ENCODE measurements at regions not wholly inside any gene's neighbourhood (a gene's known extent, or its start where the extent isn't known, plus 50 kb on each side); places are given as distances from the start of the nearest gene placed in this dataset.

DNA sequence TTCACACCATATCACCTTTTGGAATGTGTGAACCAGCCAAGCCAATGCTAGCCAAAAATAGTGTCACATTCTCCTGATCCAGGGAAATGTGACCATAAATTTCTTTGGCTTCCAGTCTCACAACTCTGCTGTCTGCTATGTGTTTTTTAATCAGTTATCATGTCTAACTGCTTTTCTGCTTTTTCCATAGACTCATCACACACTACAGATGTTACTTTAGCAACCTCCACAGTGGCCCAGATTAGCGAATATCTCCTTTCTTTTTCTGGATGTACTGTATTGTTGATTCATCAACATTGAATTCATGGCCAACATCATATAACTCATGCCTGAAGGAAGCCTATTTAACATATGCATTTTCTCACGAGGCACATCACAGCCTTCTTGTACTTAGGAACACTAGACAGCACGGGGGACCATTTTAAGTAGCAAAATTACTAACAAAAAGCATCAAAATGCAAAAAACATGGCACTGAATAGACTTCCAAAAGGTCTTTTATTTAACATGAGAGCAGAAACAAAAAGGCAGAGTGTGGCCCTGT is 73.1 kb upstream of the POU2AF2 start:
- Histone ChIP-seq H3K36me3 (ENCODE audit: control insufficient read depth in 2 of 2, insufficient read depth in 2 of 2, low read length in 2 of 2) (no peaks in the 10 kb centered on the region), H3K4me3 (ENCODE audit: low read length in 2 of 2) (no peak overlapping the region), H3K27me3 (ENCODE audit: control insufficient read depth in 1 of 2, insufficient read depth in 2 of 2, low read length in 2 of 2) (no peaks in the 10 kb centered on the region), H3K4me1 (ENCODE audit: control insufficient read depth, insufficient read depth, low read length) (no peaks in the 10 kb centered on the region), H3K27ac (ENCODE audit: low read length) (no peak overlapping the region), H3K9ac (ENCODE audit: low read length in 2 of 2) (no peak overlapping the region), H3K9me3 (ENCODE audit: control insufficient read depth in 2 of 2, low read length in 2 of 2) (no peaks in the 10 kb centered on the region)

DNA sequence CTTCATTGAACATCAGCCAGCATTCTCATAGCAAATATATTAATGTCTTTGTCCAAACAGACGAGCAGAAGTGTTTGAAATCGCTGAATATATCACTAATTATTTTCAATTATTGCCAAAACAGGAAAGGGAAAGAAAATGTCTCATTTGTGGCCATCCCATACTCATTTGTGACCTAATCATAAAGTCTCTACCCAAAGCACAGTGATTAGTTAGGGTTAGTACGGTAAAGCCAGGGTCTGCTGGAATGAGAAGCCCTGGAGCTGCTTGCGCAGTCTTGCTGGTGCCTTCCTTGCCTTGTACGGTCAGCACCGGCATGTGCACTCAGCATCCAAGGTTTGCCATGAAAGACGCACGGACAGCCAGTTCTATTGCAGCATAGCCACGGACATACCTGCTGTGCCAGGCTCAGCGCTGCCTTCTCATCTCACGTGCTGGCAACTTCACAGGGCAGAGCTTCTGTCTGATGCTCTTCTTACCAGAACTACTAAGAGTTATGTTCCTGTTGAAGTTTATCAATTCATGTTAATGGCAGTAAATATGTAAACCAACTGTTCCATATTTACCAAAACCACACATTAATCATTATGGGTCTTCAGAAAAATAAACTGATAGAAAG is 74.7 kb upstream of the POU2AF2 start:
- H3K27ac ChIP-seq (ENCODE audit: low read length) = no peak overlapping the region
- H3K36me3 ChIP-seq (ENCODE audit: control insufficient read depth in 2 of 2, insufficient read depth in 2 of 2, low read length in 2 of 2) = no peaks in the 10 kb centered on the region
- H3K4me1 ChIP-seq (ENCODE audit: control insufficient read depth, insufficient read depth, low read length) = no peaks in the 10 kb centered on the region
- H3K9me3 ChIP-seq (ENCODE audit: control insufficient read depth in 2 of 2, low read length in 2 of 2) = no peaks in the 10 kb centered on the region
- no peak overlapping the region for H3K9ac ChIP-seq (ENCODE audit: low read length in 2 of 2)
- no peaks in the 10 kb centered on the region for H3K27me3 ChIP-seq (ENCODE audit: control insufficient read depth in 1 of 2, insufficient read depth in 2 of 2, low read length in 2 of 2)
- no peak overlapping the region for H3K4me3 ChIP-seq (ENCODE audit: low read length in 2 of 2)

DNA sequence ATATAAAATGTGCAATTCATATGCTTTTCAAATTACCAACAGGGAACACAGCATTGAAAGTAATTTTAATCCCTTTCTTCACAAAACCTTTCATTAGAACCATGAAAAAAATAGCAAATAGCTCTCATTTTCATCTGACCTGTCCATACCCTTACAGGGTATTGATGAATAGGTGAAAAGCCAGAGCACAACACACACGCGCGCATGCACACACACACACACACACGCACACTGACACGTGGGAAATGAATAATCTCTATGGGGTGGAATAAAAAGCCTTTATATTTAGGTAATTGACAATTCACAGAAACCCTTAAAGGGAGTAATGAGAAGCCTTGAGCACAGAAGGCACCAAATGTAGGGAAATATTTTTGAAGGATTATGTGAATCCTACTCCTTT is 76.2 kb upstream of the POU2AF2 start:
- no peak overlapping the region for H3K27ac ChIP-seq (ENCODE audit: low read length)
- no peaks in the 10 kb centered on the region for H3K4me1 ChIP-seq (ENCODE audit: control insufficient read depth, insufficient read depth, low read length)
- no peaks in the 10 kb centered on the region for H3K9me3 ChIP-seq (ENCODE audit: control insufficient read depth in 2 of 2, low read length in 2 of 2)
- no peak overlapping the region for H3K9ac ChIP-seq (ENCODE audit: low read length in 2 of 2)
- no peaks in the 10 kb centered on the region for H3K36me3 ChIP-seq (ENCODE audit: control insufficient read depth in 2 of 2, insufficient read depth in 2 of 2, low read length in 2 of 2)
- H3K4me3 ChIP-seq (ENCODE audit: low read length in 2 of 2) = no peak overlapping the region
- no peaks in the 10 kb centered on the region for H3K27me3 ChIP-seq (ENCODE audit: control insufficient read depth in 1 of 2, insufficient read depth in 2 of 2, low read length in 2 of 2)

DNA sequence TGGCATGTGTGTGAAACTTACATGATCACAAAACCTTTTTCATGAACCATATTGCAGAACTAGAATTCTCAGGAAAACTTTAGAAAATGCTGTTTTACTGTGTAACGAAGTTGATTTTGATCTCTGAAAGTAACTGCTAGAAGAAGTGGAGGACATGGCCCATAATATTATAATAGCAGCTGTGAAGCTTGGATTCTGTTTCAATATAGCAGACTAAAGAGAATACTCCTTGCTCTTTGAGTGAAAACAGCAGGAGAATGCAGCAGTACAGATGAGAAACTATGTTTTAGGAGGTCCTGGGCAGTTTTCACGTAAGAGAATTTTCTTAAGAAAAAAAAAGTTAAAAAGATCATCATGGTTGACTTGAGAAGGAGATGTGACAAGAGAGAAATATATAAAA is 76.7 kb upstream of the POU2AF2 start:
- no peaks in the 10 kb centered on the region for H3K36me3 ChIP-seq (ENCODE audit: control insufficient read depth in 2 of 2, insufficient read depth in 2 of 2, low read length in 2 of 2)

DNA sequence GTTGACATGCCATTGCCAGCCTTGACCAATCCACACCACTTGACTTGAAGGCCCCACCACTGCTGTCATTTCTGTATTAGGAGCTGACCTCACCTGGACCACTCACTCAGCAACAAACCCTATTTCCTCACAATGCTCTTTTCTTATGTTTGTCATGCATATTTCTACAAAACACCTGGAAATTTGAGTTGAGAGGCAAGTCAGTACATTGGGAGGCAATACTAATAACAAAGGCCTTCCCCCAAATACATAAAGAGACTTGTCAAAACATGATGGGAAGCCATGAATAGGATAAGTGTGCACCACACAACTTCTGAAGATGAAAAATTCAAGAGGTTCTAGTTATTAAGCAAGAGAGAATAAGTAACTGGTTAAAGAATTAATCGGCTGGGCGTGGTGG is 77.9 kb upstream of the POU2AF2 start:
- no peak overlapping the region for H3K4me3 ChIP-seq (ENCODE audit: low read length in 2 of 2)
- no peaks in the 10 kb centered on the region for H3K9me3 ChIP-seq (ENCODE audit: control insufficient read depth in 2 of 2, low read length in 2 of 2)
- H3K9ac ChIP-seq (ENCODE audit: low read length in 2 of 2) = no peak overlapping the region
- H3K4me1 ChIP-seq (ENCODE audit: control insufficient read depth, insufficient read depth, low read length) = no peaks in the 10 kb centered on the region
- H3K27ac ChIP-seq (ENCODE audit: low read length) = no peak overlapping the region
- H3K27me3 ChIP-seq (ENCODE audit: control insufficient read depth in 1 of 2, insufficient read depth in 2 of 2, low read length in 2 of 2) = no peaks in the 10 kb centered on the region
- H3K36me3 ChIP-seq (ENCODE audit: control insufficient read depth in 2 of 2, insufficient read depth in 2 of 2, low read length in 2 of 2) = no peaks in the 10 kb centered on the region

More for the DNA sequence above, 76.7 kb upstream of the POU2AF2 start:
- Histone ChIP-seq H3K4me1 (ENCODE audit: control insufficient read depth, insufficient read depth, low read length) (no peaks in the 10 kb centered on the region), H3K27ac (ENCODE audit: low read length) (no peak overlapping the region), H3K4me3 (ENCODE audit: low read length in 2 of 2) (no peak overlapping the region), H3K9ac (ENCODE audit: low read length in 2 of 2) (no peak overlapping the region), H3K27me3 (ENCODE audit: control insufficient read depth in 1 of 2, insufficient read depth in 2 of 2, low read length in 2 of 2) (no peaks in the 10 kb centered on the region), H3K9me3 (ENCODE audit: control insufficient read depth in 2 of 2, low read length in 2 of 2) (no peaks in the 10 kb centered on the region)

DNA sequence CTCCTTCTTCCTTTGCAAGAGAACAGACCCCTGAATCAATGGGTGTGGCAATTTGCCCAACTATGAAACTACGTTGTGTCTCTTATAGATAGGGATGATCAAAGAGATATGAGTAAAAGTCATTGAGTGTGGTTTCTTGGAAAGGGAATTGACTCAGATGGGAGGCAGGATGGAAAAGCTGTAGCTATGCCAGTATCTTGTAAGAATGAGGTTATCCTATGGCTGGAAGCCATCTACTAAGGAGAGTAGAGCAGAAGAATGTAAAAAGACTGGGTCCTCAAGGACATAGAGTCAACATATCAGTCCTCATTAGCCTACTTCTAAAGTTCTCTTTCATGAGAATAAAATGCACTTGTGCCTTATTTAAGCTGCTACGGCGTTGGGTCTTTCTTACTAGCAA is 78.9 kb upstream of the POU2AF2 start:
- no peaks in the 10 kb centered on the region for H3K36me3 ChIP-seq (ENCODE audit: control insufficient read depth in 2 of 2, insufficient read depth in 2 of 2, low read length in 2 of 2)
- no peaks in the 10 kb centered on the region for H3K27me3 ChIP-seq (ENCODE audit: control insufficient read depth in 1 of 2, insufficient read depth in 2 of 2, low read length in 2 of 2)
- H3K4me3 ChIP-seq (ENCODE audit: low read length in 2 of 2) = no peak overlapping the region
- no peaks in the 10 kb centered on the region for H3K9me3 ChIP-seq (ENCODE audit: control insufficient read depth in 2 of 2, low read length in 2 of 2)
- no peak overlapping the region for H3K9ac ChIP-seq (ENCODE audit: low read length in 2 of 2)
- no peak overlapping the region for H3K27ac ChIP-seq (ENCODE audit: low read length)
- no peaks in the 10 kb centered on the region for H3K4me1 ChIP-seq (ENCODE audit: control insufficient read depth, insufficient read depth, low read length)

DNA sequence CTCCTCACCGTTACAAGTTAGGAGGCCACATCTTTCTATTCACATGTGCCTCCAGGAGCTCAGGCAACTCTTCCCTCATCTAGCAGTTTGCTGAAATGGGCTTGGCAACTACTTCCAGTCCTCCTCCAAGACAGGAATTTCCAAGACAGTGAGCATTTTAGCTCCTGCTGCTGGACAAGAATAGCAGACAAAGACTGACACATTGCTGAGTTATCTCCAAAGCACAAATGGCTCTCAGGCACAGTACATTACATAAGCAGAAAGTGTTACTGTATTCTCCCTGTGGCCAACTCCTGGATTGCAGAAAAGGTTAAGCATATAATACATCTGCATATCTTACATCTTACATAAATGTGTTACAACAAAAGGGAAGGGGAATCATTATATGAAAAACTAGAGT is 83.2 kb upstream of the POU2AF2 start:
- Histone ChIP-seq H3K4me1 (ENCODE audit: control insufficient read depth, insufficient read depth, low read length) (no peaks in the 10 kb centered on the region), H3K9me3 (ENCODE audit: control insufficient read depth in 2 of 2, low read length in 2 of 2) (no peaks in the 10 kb centered on the region), H3K4me3 (ENCODE audit: low read length in 2 of 2) (no peak overlapping the region), H3K36me3 (ENCODE audit: control insufficient read depth in 2 of 2, insufficient read depth in 2 of 2, low read length in 2 of 2) (no peaks in the 10 kb centered on the region), H3K27me3 (ENCODE audit: control insufficient read depth in 1 of 2, insufficient read depth in 2 of 2, low read length in 2 of 2) (no peaks in the 10 kb centered on the region), H3K9ac (ENCODE audit: low read length in 2 of 2) (no peak overlapping the region), H3K27ac (ENCODE audit: low read length) (no peak overlapping the region)

DNA sequence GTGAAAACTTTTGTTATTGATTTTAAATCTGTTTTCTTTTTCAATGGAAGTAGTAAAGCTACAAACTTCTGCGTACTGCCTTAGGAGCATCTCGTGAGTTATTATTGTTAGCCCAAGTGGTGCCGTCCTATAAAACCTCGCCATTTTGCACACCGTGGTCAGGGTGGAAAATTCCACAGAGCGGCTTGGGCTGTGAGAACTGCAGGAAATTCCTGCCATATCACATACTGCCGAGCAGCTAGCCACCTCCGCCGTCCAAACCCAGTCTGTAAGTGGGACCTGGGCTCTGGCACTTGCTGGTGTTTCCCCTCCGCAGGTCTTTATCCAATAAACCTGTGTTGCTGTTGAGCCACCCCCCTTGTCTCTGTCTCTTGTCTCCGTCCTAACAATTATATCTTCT is 88.0 kb upstream of the POU2AF2 start:
- H3K27me3 ChIP-seq (ENCODE audit: control insufficient read depth in 1 of 2, insufficient read depth in 2 of 2, low read length in 2 of 2) = no peaks in the 10 kb centered on the region

DNA sequence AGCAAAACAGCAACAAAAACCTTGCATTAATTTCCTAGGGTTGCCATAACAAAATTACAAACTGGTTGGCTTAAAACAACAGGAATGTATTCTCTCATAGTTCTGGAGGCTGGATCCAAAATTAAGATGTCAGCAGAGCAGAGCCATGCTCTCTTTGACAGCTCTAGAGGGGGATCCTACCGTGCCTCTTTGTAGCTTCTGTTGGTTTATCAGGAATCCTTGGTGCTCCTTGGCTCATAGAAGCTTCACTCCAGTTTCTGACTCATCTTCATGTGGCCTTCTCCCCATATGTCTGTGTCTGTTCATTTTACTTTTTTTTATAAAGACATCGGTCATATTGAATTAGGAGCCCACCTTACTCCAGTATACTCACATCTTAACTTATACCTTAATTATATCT is 90.5 kb upstream of the POU2AF2 start:
- no peaks in the 10 kb centered on the region for H3K36me3 ChIP-seq (ENCODE audit: control insufficient read depth in 2 of 2, insufficient read depth in 2 of 2, low read length in 2 of 2)
- H3K9me3 ChIP-seq (ENCODE audit: control insufficient read depth in 2 of 2, low read length in 2 of 2) = no peaks in the 10 kb centered on the region
- no peaks in the 10 kb centered on the region for H3K4me1 ChIP-seq (ENCODE audit: control insufficient read depth, insufficient read depth, low read length)
- H3K27me3 ChIP-seq (ENCODE audit: control insufficient read depth in 1 of 2, insufficient read depth in 2 of 2, low read length in 2 of 2) = no peaks in the 10 kb centered on the region
- no peak overlapping the region for H3K9ac ChIP-seq (ENCODE audit: low read length in 2 of 2)
- H3K27ac ChIP-seq (ENCODE audit: low read length) = no peak overlapping the region
- no peak overlapping the region for H3K4me3 ChIP-seq (ENCODE audit: low read length in 2 of 2)

More for the DNA sequence above, 88.0 kb upstream of the POU2AF2 start:
- Histone ChIP-seq H3K4me3 (ENCODE audit: low read length in 2 of 2) (no peak overlapping the region), H3K36me3 (ENCODE audit: control insufficient read depth in 2 of 2, insufficient read depth in 2 of 2, low read length in 2 of 2) (no peaks in the 10 kb centered on the region), H3K4me1 (ENCODE audit: control insufficient read depth, insufficient read depth, low read length) (no peaks in the 10 kb centered on the region), H3K27ac (ENCODE audit: low read length) (no peak overlapping the region), H3K9me3 (ENCODE audit: control insufficient read depth in 2 of 2, low read length in 2 of 2) (no peaks in the 10 kb centered on the region), H3K9ac (ENCODE audit: low read length in 2 of 2) (no peak overlapping the region)

DNA sequence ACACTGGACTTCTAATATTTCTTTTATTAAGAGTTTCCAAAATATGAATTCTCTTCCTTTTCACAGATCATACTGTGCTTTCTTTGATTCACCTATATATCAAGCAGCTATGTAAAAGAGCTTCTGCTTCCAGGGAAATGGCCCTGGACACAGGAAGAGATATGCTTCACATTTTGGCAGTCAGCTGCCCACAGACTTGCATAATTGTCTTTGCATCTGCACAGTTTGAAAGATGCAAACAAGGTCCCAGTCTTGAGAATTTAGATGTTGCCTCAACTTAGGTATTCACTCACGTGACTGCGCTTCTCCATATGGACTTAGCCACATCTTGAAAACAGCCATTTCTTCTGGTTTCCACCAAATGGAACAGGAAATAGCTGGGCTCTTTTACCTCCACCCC is 92.3 kb upstream of the POU2AF2 start:
- Histone ChIP-seq H3K9me3 (ENCODE audit: control insufficient read depth in 2 of 2, low read length in 2 of 2) (no peaks in the 10 kb centered on the region), H3K9ac (ENCODE audit: low read length in 2 of 2) (no peak overlapping the region), H3K27ac (ENCODE audit: low read length) (no peak overlapping the region), H3K4me3 (ENCODE audit: low read length in 2 of 2) (no peak overlapping the region), H3K4me1 (ENCODE audit: control insufficient read depth, insufficient read depth, low read length) (no peaks in the 10 kb centered on the region), H3K36me3 (ENCODE audit: control insufficient read depth in 2 of 2, insufficient read depth in 2 of 2, low read length in 2 of 2) (no peaks in the 10 kb centered on the region), H3K27me3 (ENCODE audit: control insufficient read depth in 1 of 2, insufficient read depth in 2 of 2, low read length in 2 of 2) (no peaks in the 10 kb centered on the region)

DNA sequence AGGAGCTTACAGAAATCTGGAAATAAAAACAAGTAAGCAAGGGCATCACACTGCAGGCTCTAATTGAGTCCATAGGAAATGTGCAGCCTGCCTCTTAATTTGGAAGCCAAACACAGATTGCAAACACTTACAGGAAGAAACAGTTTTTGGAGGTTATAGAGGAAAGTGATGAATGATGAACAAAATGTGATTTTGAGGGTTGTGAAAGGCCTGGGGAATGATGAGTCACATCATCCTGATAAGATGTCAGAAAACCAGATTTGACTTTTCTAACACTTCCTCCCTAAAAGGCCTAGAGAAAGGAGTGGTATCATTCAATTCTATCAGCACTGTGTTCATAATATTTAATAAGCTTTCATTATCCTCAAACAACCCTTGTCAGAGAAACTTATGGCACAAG is 96.6 kb upstream of the POU2AF2 start:
- no peak overlapping the region for H3K9ac ChIP-seq (ENCODE audit: low read length in 2 of 2)
- H3K4me1 ChIP-seq (ENCODE audit: control insufficient read depth, insufficient read depth, low read length) = no peaks in the 10 kb centered on the region
- no peaks in the 10 kb centered on the region for H3K36me3 ChIP-seq (ENCODE audit: control insufficient read depth in 2 of 2, insufficient read depth in 2 of 2, low read length in 2 of 2)
- H3K27ac ChIP-seq (ENCODE audit: low read length) = no peak overlapping the region
- no peaks in the 10 kb centered on the region for H3K9me3 ChIP-seq (ENCODE audit: control insufficient read depth in 2 of 2, low read length in 2 of 2)
- H3K27me3 ChIP-seq (ENCODE audit: control insufficient read depth in 1 of 2, insufficient read depth in 2 of 2, low read length in 2 of 2) = no peaks in the 10 kb centered on the region
- H3K4me3 ChIP-seq (ENCODE audit: low read length in 2 of 2) = no peak overlapping the region

Measured in stomach smooth muscle (tissue), 2 donors.